ENCODE measurements at regions not wholly inside any gene's neighbourhood (a gene's known extent, or its start where the extent isn't known, plus 50 kb on each side); places are given as distances from the start of the nearest gene placed in this dataset.

- TF ChIP-seq EZH2 (IDR thresholded peaks at IDR 0.05) (no peak), POLR2AphosphoS5 (IDR thresholded peaks at IDR 0.05; ENCODE audit: borderline replicate concordance, low read depth, low read length) (no peak), FOXP2 (optimal IDR thresholded peaks at IDR 0.05; ENCODE audit: control extremely low read depth, extremely low read length, insufficient read depth) (no peak)
These were observed 95.6 kb downstream of the NUP35 start for GRCh38 chr2:183219888-183220287.
